OCI-LY1 (cell line): ENCODE measurements at regions not wholly inside any gene's neighbourhood (a gene's known extent, or its start where the extent isn't known, plus 50 kb on each side); places are given as distances from the start of the nearest gene placed in this dataset.

Source experiments
- H2AFZ ChIP-seq: fragments of 200-600 bp; sonication (generic), shearing (Covaris generic); 2 replicates; pipeline ENCODE4 v1.6.0; 2014; ENCODE audit warnings: antibody characterized with exemption, mild to moderate bottlenecking, low read length
- H3F3A ChIP-seq: fragments of 200-600 bp; sonication (generic), shearing (Covaris generic); 2 replicates; pipeline ENCODE4 v1.6.0; 2014; ENCODE audit warnings: mild to moderate bottlenecking, antibody characterized with exemption, low read length, moderate library complexity; ENCODE audit not compliant: insufficient read depth
- H3K27ac ChIP-seq: fragments of 200-600 bp; sonication (generic); 2 replicates; pipeline ENCODE4 v1.5.1; 2014; ENCODE audit warnings: low read length, mixed run types, mild to moderate bottlenecking, low read depth; ENCODE audit not compliant: poor library complexity, severe bottlenecking
- H3K27me3 ChIP-seq: fragments of 200-600 bp; sonication (generic); 2 replicates; pipeline ENCODE4 v1.6.0; 2014; ENCODE audit warnings: antibody characterized with exemption, mild to moderate bottlenecking, low read length, moderate library complexity; ENCODE audit not compliant: insufficient read depth
- H3K36me3 ChIP-seq: fragments of 200-600 bp; sonication (generic); 2 replicates; pipeline ENCODE4 v1.6.1; 2014; ENCODE audit warnings: mild to moderate bottlenecking, antibody characterized with exemption, low read length, moderate library complexity, mixed read lengths; ENCODE audit not compliant: insufficient read depth
- H3K4me1 ChIP-seq: fragments of 200-600 bp; sonication (generic); 2 replicates; pipeline ENCODE4 v1.5.1; 2014; ENCODE audit warnings: mild to moderate bottlenecking, low read length, moderate library complexity; ENCODE audit not compliant: insufficient read depth, severe bottlenecking
- H3K4me2 ChIP-seq: fragments of 200-600 bp; sonication (generic), shearing (Covaris generic); 2 replicates; pipeline ENCODE4 v1.6.1; 2014; ENCODE audit warnings: low read length
- H3K4me3 ChIP-seq: fragments of 200-600 bp; sonication (generic); 2 replicates; pipeline ENCODE4 v1.5.1; 2014; ENCODE audit warnings: low read length, low read depth, mild to moderate bottlenecking, mixed read lengths; ENCODE audit not compliant: poor library complexity, severe bottlenecking
- H3K79me2 ChIP-seq: fragments of 200-600 bp; shearing (Covaris generic); 2 replicates; pipeline ENCODE4 v1.6.1; 2016; ENCODE audit warnings: mixed run types, low read length, mixed read lengths; ENCODE audit not compliant: insufficient read depth
- H3K9ac ChIP-seq: fragments of 200-600 bp; sonication (generic), shearing (Covaris generic); 2 replicates; pipeline ENCODE4 v1.6.1; 2014; ENCODE audit warnings: mild to moderate bottlenecking, low read length, mixed read lengths
- H3K9me2 ChIP-seq: fragments of 200-600 bp; sonication (generic), shearing (Covaris generic); 2 replicates; pipeline ENCODE4 v1.6.1; 2014; ENCODE audit warnings: low read depth, mild to moderate bottlenecking, low read length, mixed read lengths
- H3K9me3 ChIP-seq: fragments of 200-600 bp; shearing (Covaris generic); 2 replicates; pipeline ENCODE4 v1.6.1; 2014; ENCODE audit warnings: low read length, mixed read lengths
- H4K20me1 ChIP-seq: fragments of 200-600 bp; sonication (generic), shearing (Covaris generic); 2 replicates; pipeline ENCODE4 v1.6.0; 2016; ENCODE audit warnings: mild to moderate bottlenecking, low read length; ENCODE audit not compliant: insufficient read depth
- EZH2 ChIP-seq: fragments of 200-600 bp; sonication (generic), shearing (Covaris generic); IDR thresholded peaks from 2 replicates; pipeline ENCODE4 v1.8.0; 2017; ENCODE audit warnings: borderline replicate concordance, mixed run types, mild to moderate bottlenecking, antibody characterized with exemption, low read length, moderate library complexity, mixed read lengths
- TF ChIP-seq, protein P1 (sequence below): fragments of 200-600 bp; sonication (generic), shearing (Covaris generic); IDR thresholded peaks from 2 replicates; pipeline ENCODE4 v1.5.1; 2017; ENCODE audit warnings: mild to moderate bottlenecking, antibody characterized with exemption, low read length, moderate library complexity, mixed read lengths

DNA sequence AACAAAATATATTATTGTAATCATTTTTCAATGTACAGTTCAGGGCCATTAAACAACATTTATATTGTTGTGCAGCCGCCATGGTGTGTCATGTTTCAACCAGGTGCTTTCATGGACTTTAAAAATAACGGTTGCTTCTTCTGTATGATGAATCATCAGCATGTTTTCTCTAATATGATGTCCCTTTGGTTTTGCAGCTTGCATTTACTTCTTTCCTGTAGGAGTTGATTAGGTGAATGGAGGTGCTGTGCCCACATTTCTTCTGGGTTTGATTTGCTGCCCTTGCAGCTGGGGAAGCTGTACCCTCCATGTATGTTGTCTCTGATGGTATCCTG is 54.9 kb upstream of the TULP4 start:
- Histone ChIP-seq H3F3A (no peaks in the 10 kb centered on the region), H4K20me1 (no peaks in the 10 kb centered on the region), H3K9me2 (no peaks in the 10 kb centered on the region), H3K4me1 (peaks cover 63% of the 10 kb centered on the region), H3K9me3 (no peaks in the 10 kb centered on the region), H2AFZ (no peak overlapping the region), H3K9ac (peak overlapping the region; percentile 30; the same call in 1 of the 2 replicates), H3K27me3 (no peaks in the 10 kb centered on the region), H3K79me2 (peaks cover 88% of the 10 kb centered on the region), H3K4me3 (no peak overlapping the region), H3K36me3 (peaks cover 25% of the 10 kb centered on the region; the same call in 1 of the 2 replicates), H3K4me2 (peak overlapping the region; percentile 50), H3K27ac (peak overlapping the region; percentile 88)
- TF ChIP-seq, protein P1, sequence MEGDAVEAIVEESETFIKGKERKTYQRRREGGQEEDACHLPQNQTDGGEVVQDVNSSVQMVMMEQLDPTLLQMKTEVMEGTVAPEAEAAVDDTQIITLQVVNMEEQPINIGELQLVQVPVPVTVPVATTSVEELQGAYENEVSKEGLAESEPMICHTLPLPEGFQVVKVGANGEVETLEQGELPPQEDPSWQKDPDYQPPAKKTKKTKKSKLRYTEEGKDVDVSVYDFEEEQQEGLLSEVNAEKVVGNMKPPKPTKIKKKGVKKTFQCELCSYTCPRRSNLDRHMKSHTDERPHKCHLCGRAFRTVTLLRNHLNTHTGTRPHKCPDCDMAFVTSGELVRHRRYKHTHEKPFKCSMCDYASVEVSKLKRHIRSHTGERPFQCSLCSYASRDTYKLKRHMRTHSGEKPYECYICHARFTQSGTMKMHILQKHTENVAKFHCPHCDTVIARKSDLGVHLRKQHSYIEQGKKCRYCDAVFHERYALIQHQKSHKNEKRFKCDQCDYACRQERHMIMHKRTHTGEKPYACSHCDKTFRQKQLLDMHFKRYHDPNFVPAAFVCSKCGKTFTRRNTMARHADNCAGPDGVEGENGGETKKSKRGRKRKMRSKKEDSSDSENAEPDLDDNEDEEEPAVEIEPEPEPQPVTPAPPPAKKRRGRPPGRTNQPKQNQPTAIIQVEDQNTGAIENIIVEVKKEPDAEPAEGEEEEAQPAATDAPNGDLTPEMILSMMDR = no peak
- no peak for TF ChIP-seq EZH2

DNA sequence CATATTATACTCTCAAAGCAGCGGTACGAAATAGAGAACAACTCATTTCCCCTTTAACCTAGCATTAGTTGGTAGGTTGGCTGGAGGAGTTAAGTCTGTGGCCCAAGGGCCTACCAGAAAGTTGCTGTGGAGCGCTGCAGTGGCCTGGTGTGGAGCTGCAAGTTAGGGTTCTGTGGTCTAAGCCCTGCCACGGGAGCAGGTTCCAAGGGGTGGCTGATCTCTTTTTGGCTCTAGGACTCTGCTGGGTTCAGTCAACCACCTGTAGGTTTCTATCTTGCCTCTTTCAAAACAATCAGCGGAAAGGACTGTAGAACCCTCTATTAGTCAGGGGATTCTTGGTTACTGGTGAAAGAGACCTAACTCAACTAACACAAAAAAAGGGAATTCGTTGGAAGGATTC is 54.5 kb upstream of the TULP4 start:
- H3K36me3 ChIP-seq = peaks cover 23% of the 10 kb centered on the region; the same call in 1 of the 2 replicates
- no peaks in the 10 kb centered on the region for H3F3A ChIP-seq
- peak overlapping the region; percentile 50 for H3K4me2 ChIP-seq
- no peak overlapping the region for H2AFZ ChIP-seq
- H3K79me2 ChIP-seq = peaks cover 85% of the 10 kb centered on the region
- no peaks in the 10 kb centered on the region for H4K20me1 ChIP-seq
- no peak for TF ChIP-seq EZH2
- TF ChIP-seq, protein P1 = peak; percentile 43
- H3K9ac ChIP-seq = peak overlapping the region; percentile 30; the same call in 1 of the 2 replicates
- peaks cover 67% of the 10 kb centered on the region for H3K4me1 ChIP-seq
- H3K27ac ChIP-seq = peak overlapping the region; percentile 88
- H3K9me3 ChIP-seq = no peaks in the 10 kb centered on the region
- no peak overlapping the region for H3K4me3 ChIP-seq
- H3K27me3 ChIP-seq = no peaks in the 10 kb centered on the region
- no peaks in the 10 kb centered on the region for H3K9me2 ChIP-seq

DNA sequence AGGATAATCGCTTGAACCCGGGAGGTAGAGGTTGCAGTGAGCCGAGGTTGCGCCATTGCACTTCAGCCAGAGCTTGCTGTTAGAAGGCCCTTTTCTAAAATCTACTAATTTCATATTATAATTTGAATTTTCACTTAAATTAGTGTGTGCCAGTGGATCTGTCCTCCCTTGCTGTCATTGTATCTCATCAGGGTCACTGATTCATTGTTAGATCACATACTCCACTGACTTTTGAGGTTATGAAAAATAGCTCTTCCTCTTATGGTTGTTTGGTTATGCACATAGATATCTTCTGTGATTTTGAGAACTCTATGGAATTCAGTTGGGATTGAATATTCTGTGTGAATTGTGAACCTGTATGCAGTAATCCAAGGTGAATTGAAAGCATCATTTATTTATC is 53.1 kb upstream of the TULP4 start:
- H3K79me2 ChIP-seq = peaks cover 75% of the 10 kb centered on the region
- H3K27me3 ChIP-seq = no peaks in the 10 kb centered on the region
- H3K9me3 ChIP-seq = no peaks in the 10 kb centered on the region
- H2AFZ ChIP-seq = no peak overlapping the region
- H3K9ac ChIP-seq = no peak overlapping the region
- H3K4me1 ChIP-seq = peaks cover 79% of the 10 kb centered on the region
- peak overlapping the region; percentile 10 for H3K27ac ChIP-seq
- TF ChIP-seq, protein P1 = no peak
- TF ChIP-seq EZH2 = no peak
- H4K20me1 ChIP-seq = no peaks in the 10 kb centered on the region
- peaks cover 17% of the 10 kb centered on the region; the same call in 1 of the 2 replicates for H3K36me3 ChIP-seq
- no peaks in the 10 kb centered on the region for H3F3A ChIP-seq
- H3K4me3 ChIP-seq = no peak overlapping the region
- no peaks in the 10 kb centered on the region for H3K9me2 ChIP-seq
- H3K4me2 ChIP-seq = no peak overlapping the region
